ENCODE measurements at regions not wholly inside any gene's neighbourhood (a gene's known extent, or its start where the extent isn't known, plus 50 kb on each side); places are given as distances from the start of the nearest gene placed in this dataset.

DNA sequence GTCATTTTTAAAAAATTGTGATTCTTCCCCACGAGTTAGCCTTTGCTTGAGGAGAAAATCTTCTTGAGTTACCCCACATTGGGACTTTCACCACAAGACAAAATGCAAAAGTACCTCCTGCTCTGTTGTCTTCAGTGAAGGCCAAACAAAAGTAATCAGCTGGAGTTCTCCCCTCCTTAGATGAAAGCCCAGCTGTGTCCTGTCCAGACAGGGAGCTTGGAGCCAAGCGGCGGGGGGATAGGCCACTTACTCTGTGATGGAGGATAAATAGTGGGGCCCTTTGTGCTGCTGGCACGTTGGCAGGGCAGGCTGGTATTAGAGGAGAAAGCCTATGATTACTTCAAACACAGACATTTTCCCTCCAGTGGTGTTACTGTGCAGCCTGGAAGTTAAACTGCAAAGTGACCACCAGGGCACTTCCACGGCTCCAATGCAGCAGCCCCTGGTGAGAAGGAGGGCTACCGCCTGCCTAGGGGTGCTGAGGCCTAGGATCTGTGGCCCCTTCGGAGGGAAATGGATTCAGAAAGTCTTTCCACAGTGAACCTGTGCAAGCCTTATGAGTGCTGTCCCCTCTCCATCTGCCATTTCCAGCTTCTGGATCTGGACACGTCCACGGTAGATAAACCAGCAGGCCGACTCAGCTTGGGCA is 155.0 kb downstream of the TMEM167A start:
- DNase-seq (ENCODE audit: low read depth, low spot score) = no peak
- Histone ChIP-seq H3K27ac (ENCODE audit: low read length) (no peak overlapping the region), H3K27me3 (ENCODE audit: control insufficient read depth, insufficient read depth, low read length) (no peaks in the 10 kb centered on the region), H3K4me3 (ENCODE audit: low read length) (no peak overlapping the region), H3K4me1 (ENCODE audit: control insufficient read depth, insufficient read depth, low read length) (no peaks in the 10 kb centered on the region), H3K36me3 (ENCODE audit: control insufficient read depth, insufficient read depth, low read length) (no peaks in the 10 kb centered on the region), H3K9me3 (ENCODE audit: control insufficient read depth, insufficient read depth, low read length) (no peaks in the 10 kb centered on the region)
- WGBS (ENCODE audit: insufficient coverage, insufficient read length) = no CpG with 5 or more reads among the region's 10 CpGs

DNA sequence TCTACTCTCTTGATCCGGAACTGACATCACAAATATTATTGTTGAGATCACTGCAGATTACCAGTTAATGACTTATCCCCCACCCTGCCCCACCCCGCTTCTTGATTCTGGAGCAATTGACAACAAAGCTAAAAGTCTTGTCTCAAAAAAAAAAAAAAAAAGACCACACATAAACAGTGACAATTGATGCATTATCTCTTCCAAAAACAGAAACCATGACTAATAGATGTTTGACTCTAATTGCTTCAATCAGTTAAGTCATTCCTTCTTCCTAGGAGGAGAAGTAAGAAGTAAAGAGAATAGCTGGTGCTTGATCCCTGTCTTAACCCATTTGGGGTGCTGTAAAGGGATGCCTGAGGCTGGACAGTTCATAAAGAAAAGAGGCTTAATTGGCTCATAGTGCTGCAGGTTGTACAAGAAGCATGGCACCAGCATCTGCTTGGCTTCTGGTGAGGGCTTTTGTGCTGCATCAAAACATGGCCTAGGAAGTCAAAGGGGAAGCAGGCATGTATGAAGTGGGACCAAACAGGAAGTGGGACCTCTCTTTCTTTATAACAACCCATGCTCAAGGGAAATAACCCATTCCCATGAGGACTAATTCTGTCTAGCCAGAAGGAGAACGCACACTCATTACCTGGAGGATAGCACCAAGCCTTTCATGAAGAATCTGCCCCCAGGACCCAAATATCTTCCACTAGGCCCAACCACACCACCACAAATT is 158.7 kb downstream of the TMEM167A start:
- no peaks in the 10 kb centered on the region for H3K36me3 ChIP-seq (ENCODE audit: control insufficient read depth, insufficient read depth, low read length)

DNA sequence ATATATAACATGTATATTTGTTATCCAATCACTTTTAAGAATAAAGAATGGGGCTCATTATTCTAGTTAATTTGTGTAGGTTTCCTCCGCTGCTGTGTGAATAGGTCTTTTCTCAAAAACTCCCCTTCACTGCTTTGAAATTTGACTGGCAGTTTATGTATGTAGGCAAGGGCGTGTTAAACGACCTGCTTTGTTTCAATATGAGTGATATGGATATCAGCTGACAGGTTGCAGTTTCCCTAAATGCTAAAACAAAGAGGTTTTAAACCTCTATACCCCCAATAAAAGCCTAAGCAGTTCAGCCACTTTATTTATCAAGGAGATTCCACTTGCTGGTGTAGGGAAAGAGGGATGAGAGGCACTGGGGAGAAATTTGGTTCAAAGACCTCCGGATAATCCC is 159.6 kb downstream of the TMEM167A start:
- H3K9me3 ChIP-seq (ENCODE audit: control insufficient read depth, insufficient read depth, low read length) = no peaks in the 10 kb centered on the region; the same call in 1 of the 2 replicates
- no CpG with 5 or more reads among the region's 4 CpGs for WGBS (ENCODE audit: insufficient coverage, insufficient read length)
- no peak for DNase-seq (ENCODE audit: low read depth, low spot score)

More for the DNA sequence above, 158.7 kb downstream of the TMEM167A start:
- H3K27me3 ChIP-seq (ENCODE audit: control insufficient read depth, insufficient read depth, low read length) = no peaks in the 10 kb centered on the region
- no peaks in the 10 kb centered on the region; the same call in 1 of the 2 replicates for H3K9me3 ChIP-seq (ENCODE audit: control insufficient read depth, insufficient read depth, low read length)
- no CpG with 5 or more reads among the region's 3 CpGs for WGBS (ENCODE audit: insufficient coverage, insufficient read length)
- DNase-seq (ENCODE audit: low read depth, low spot score) = no peak
- H3K4me3 ChIP-seq (ENCODE audit: low read length) = no peak overlapping the region
- H3K27ac ChIP-seq (ENCODE audit: low read length) = no peak overlapping the region
- no peaks in the 10 kb centered on the region for H3K4me1 ChIP-seq (ENCODE audit: control insufficient read depth, insufficient read depth, low read length)

DNA sequence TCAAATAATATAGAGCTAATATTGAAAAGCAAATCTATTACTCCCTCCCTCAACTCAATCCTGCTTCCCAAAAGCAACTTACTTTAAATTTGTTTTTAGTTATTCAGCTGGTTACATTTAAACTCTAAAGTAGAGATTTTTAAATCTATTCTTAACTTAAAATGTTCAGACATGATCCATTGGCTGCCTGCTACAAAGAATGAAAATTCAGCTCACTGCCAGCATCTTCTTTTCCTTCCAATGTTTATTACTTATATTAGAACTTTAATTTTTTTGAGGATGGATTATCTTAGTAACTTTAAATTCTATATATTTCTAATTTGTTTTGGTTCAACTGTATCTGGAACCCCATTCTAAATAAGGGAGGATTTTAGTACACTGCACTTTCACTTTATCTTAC is 163.2 kb downstream of the TMEM167A start:
- Histone ChIP-seq H3K4me1 (ENCODE audit: control insufficient read depth, insufficient read depth, low read length) (no peaks in the 10 kb centered on the region), H3K4me3 (ENCODE audit: low read length) (no peak overlapping the region), H3K36me3 (ENCODE audit: control insufficient read depth, insufficient read depth, low read length) (no peaks in the 10 kb centered on the region), H3K27me3 (ENCODE audit: control insufficient read depth, insufficient read depth, low read length) (no peaks in the 10 kb centered on the region), H3K27ac (ENCODE audit: low read length) (no peak overlapping the region), H3K9me3 (ENCODE audit: control insufficient read depth, insufficient read depth, low read length) (no peaks in the 10 kb centered on the region; the same call in 1 of the 2 replicates)
- no peak for DNase-seq (ENCODE audit: low read depth, low spot score)

More for the DNA sequence above, 159.6 kb downstream of the TMEM167A start:
- Histone ChIP-seq H3K4me3 (ENCODE audit: low read length) (no peak overlapping the region), H3K27ac (ENCODE audit: low read length) (no peak overlapping the region), H3K27me3 (ENCODE audit: control insufficient read depth, insufficient read depth, low read length) (no peaks in the 10 kb centered on the region), H3K36me3 (ENCODE audit: control insufficient read depth, insufficient read depth, low read length) (no peaks in the 10 kb centered on the region), H3K4me1 (ENCODE audit: control insufficient read depth, insufficient read depth, low read length) (no peaks in the 10 kb centered on the region)

DNA sequence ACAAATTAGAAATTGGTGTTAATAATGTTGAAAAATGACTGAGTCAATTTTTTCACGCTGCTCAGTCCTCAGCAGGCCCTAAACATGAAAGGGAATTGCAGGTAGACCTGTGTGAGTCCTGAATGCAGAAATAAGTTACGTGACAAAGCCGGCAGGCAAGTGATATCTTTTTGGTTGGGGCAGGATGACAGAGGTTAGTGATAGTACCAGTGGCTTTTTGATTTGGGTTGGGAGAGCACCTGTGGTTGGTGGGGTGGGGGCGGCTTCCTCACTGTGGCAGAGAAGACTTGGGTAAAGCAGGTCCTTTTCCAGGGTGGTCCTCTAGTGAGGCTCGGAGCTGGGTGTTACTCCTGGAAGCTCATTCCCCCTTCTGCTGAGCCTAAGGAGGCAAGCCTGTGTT is 164.7 kb downstream of the TMEM167A start:
- H3K4me1 ChIP-seq (ENCODE audit: control insufficient read depth, insufficient read depth, low read length) = no peaks in the 10 kb centered on the region
- H3K4me3 ChIP-seq (ENCODE audit: low read length) = no peak overlapping the region
- no peaks in the 10 kb centered on the region for H3K27me3 ChIP-seq (ENCODE audit: control insufficient read depth, insufficient read depth, low read length)
- DNase-seq (ENCODE audit: low read depth, low spot score) = no peak
- H3K9me3 ChIP-seq (ENCODE audit: control insufficient read depth, insufficient read depth, low read length) = no peaks in the 10 kb centered on the region; the same call in 1 of the 2 replicates
- no CpG with 5 or more reads among the region's 5 CpGs for WGBS (ENCODE audit: insufficient coverage, insufficient read length)
- H3K36me3 ChIP-seq (ENCODE audit: control insufficient read depth, insufficient read depth, low read length) = no peaks in the 10 kb centered on the region
- no peak overlapping the region for H3K27ac ChIP-seq (ENCODE audit: low read length)

DNA sequence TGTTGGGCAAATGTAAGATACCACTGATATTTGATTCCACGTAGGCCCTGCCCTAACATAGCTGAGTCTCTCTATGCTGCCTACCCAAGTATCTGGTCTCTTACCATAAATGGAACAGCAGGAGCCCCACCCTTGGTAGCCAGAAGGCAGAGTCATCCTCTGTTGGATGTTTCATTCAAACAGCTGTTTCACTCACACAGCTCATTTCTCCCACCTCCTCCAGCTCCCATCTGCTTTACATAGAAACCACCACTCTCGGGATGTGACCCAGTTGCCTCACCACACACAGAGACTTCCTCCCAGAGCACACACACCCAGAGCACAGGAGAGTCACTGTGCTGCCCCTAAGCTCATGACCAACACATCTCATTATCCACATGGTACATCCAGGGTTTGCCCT is 165.3 kb downstream of the TMEM167A start:
- Histone ChIP-seq H3K27ac (ENCODE audit: low read length) (no peak overlapping the region), H3K4me1 (ENCODE audit: control insufficient read depth, insufficient read depth, low read length) (no peaks in the 10 kb centered on the region), H3K27me3 (ENCODE audit: control insufficient read depth, insufficient read depth, low read length) (no peaks in the 10 kb centered on the region), H3K9me3 (ENCODE audit: control insufficient read depth, insufficient read depth, low read length) (no peaks in the 10 kb centered on the region; the same call in 1 of the 2 replicates), H3K4me3 (ENCODE audit: low read length) (no peak overlapping the region), H3K36me3 (ENCODE audit: control insufficient read depth, insufficient read depth, low read length) (no peaks in the 10 kb centered on the region)
- DNase-seq (ENCODE audit: low read depth, low spot score) = no peak
- WGBS (ENCODE audit: insufficient coverage, insufficient read length) = no CpG with 5 or more reads among the region's 2 CpGs

DNA sequence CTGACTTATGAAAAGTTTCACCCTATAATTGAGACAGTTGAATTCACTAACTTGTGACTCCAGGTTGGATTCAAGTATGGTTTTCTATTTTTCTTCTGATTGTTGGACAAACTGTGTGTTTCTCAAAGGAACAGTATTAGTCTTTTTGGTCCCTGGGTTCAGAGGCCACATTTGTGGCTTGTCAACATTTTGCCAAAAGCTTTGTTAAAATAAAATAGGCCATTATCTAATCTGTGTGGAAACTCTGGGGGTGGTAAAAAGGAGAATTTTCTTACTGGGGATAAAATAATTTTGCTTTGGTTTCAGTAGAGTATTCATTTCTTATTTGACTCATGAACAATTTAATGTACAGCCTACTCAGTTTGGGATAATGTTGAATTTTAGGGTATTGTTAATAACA is 166.3 kb downstream of the TMEM167A start:
- no peaks in the 10 kb centered on the region for H3K36me3 ChIP-seq (ENCODE audit: control insufficient read depth, insufficient read depth, low read length)
- H3K4me1 ChIP-seq (ENCODE audit: control insufficient read depth, insufficient read depth, low read length) = no peaks in the 10 kb centered on the region
- H3K4me3 ChIP-seq (ENCODE audit: low read length) = no peak overlapping the region
- DNase-seq (ENCODE audit: low read depth, low spot score) = no peak
- no peaks in the 10 kb centered on the region; the same call in 1 of the 2 replicates for H3K9me3 ChIP-seq (ENCODE audit: control insufficient read depth, insufficient read depth, low read length)
- H3K27me3 ChIP-seq (ENCODE audit: control insufficient read depth, insufficient read depth, low read length) = no peaks in the 10 kb centered on the region
- no peak overlapping the region for H3K27ac ChIP-seq (ENCODE audit: low read length)

DNA sequence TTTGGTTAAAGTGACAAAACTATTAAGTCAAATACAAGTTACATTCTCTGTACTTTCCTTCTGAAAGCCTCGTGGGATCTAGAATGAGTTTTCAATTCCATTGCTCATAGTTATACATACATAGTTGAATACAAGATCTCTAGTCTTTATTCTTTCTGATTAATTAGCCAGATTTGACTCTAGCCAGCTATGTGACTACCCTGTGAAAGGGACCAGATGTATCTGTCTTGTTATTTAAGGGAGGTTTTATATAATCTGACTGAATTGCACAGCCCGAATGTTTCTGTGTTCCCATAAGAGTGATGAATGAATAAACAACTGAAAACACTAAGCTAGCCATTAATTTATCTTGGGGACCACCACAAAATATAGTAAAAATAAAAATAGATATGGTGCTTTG is 166.7 kb downstream of the TMEM167A start:
- H3K4me1 ChIP-seq (ENCODE audit: control insufficient read depth, insufficient read depth, low read length) = no peaks in the 10 kb centered on the region
- no CpG with 5 or more reads among the region's 2 CpGs for WGBS (ENCODE audit: insufficient coverage, insufficient read length)
- H3K9me3 ChIP-seq (ENCODE audit: control insufficient read depth, insufficient read depth, low read length) = no peaks in the 10 kb centered on the region; the same call in 1 of the 2 replicates
- DNase-seq (ENCODE audit: low read depth, low spot score) = no peak
- H3K27me3 ChIP-seq (ENCODE audit: control insufficient read depth, insufficient read depth, low read length) = no peaks in the 10 kb centered on the region
- H3K36me3 ChIP-seq (ENCODE audit: control insufficient read depth, insufficient read depth, low read length) = no peaks in the 10 kb centered on the region
- no peak overlapping the region for H3K4me3 ChIP-seq (ENCODE audit: low read length)
- no peak overlapping the region for H3K27ac ChIP-seq (ENCODE audit: low read length)

DNA sequence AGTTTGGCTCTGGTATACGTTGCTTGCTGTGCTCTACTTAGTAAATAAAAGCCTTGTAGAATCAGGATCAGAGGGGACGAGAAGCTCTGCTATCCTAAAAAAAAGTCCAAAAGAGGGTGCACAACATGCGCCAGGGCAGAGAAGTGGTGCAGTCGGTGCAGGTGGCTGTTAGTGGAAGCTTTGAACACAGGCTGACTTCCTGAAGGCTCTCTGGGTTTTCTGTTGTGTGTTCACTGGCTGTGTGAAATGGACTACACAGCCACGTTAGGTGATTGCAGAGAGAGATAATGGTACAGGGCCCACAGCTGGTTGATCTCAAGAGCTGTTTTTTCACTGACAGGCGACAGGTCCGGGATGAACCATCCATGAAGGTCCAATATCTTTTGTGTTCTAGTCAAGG is 167.4 kb downstream of the TMEM167A start:
- Histone ChIP-seq H3K27ac (ENCODE audit: low read length) (no peak overlapping the region), H3K27me3 (ENCODE audit: control insufficient read depth, insufficient read depth, low read length) (no peaks in the 10 kb centered on the region), H3K36me3 (ENCODE audit: control insufficient read depth, insufficient read depth, low read length) (no peaks in the 10 kb centered on the region), H3K4me1 (ENCODE audit: control insufficient read depth, insufficient read depth, low read length) (no peaks in the 10 kb centered on the region), H3K4me3 (ENCODE audit: low read length) (no peak overlapping the region), H3K9me3 (ENCODE audit: control insufficient read depth, insufficient read depth, low read length) (no peaks in the 10 kb centered on the region)
- WGBS (ENCODE audit: insufficient coverage, insufficient read length) = no CpG with 5 or more reads among the region's 7 CpGs
- no peak for DNase-seq (ENCODE audit: low read depth, low spot score)

DNA sequence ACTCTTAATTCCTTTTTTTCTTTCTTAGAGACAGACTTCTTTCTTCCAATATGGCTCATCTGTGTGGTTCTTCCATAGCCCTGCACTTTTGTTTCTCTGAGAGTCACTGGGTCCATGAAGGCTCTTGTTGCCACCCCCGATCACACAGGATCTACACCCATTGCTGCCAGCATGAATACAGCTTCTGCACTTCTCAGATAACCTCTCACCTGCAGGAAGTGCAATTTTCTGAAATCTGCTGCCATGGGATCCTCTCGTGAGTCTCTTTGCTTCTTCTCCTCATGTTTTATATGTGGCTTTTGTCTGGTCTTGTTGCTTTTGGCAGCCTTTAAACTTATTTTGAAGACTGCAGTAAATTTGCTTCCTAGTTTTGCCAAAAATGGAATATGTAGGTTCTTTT is 171.2 kb downstream of the TMEM167A start:
- DNase-seq (ENCODE audit: low read depth, low spot score) = no peak
- Histone ChIP-seq H3K27me3 (ENCODE audit: control insufficient read depth, insufficient read depth, low read length) (no peaks in the 10 kb centered on the region), H3K27ac (ENCODE audit: low read length) (no peak overlapping the region), H3K9me3 (ENCODE audit: control insufficient read depth, insufficient read depth, low read length) (no peaks in the 10 kb centered on the region), H3K4me1 (ENCODE audit: control insufficient read depth, insufficient read depth, low read length) (no peaks in the 10 kb centered on the region), H3K36me3 (ENCODE audit: control insufficient read depth, insufficient read depth, low read length) (no peaks in the 10 kb centered on the region), H3K4me3 (ENCODE audit: low read length) (no peak overlapping the region)
- WGBS (ENCODE audit: insufficient coverage, insufficient read length) = no CpG with 5 or more reads among the region's 2 CpGs

Data from iPS DF 6.9 (cell line).